Stimulated activated CD4-positive, alpha-beta T cell treated with anti-CD3 and anti-CD28 coated beads, Interleukin-12 subunit alpha, Interleukin-12 subunit beta, amount 100 ng/mL, for 24 hours (primary cell): ENCODE measurements at regions not wholly inside any gene's neighbourhood (a gene's known extent, or its start where the extent isn't known, plus 50 kb on each side); places are given as distances from the start of the nearest gene placed in this dataset.
"Not testable (repeated sequence)": the region's sequence is repeated elsewhere in the genome, so short reads cannot be mapped to it uniquely, and the experiment has no call there.

ENCODE experiments used
- DNase-seq, 2 experiments: peaks; one replicate each; pipeline ENCODE4 v3.0.0-alpha.2; 2020; ENCODE audit warnings: low read depth in 2 of 2

- DNase-seq: no peak
Measured at GRCh38 chr4:189861101-189861500, 79.6 kb upstream of the FRG1 start.

- DNase-seq: no peak
Measured at GRCh38 chr4:189869236-189869635, 71.4 kb upstream of the FRG1 start.

- DNase-seq: no peak
Measured at GRCh38 chr4:189870511-189871234, 70.0 kb upstream of the FRG1 start.

- no peak for DNase-seq
Measured at GRCh38 chr4:189874591-189874990, 66.1 kb upstream of the FRG1 start.

GRCh38 chr4:189881190-189881589, 59.5 kb upstream of the FRG1 start:
- DNase-seq: not testable (repeated sequence)

GRCh38 chr4:189888407-189888806, 52.3 kb upstream of the FRG1 start:
- DNase-seq: not testable (repeated sequence)
